ENCODE measurements at regions not wholly inside any gene's neighbourhood (a gene's known extent, or its start where the extent isn't known, plus 50 kb on each side); places are given as distances from the start of the nearest gene placed in this dataset.

GRCh38 chr18:51480407-51481261 is 283.2 kb upstream of the MEX3C start:
- TF ChIP-seq SIN3A (IDR thresholded peaks at IDR 0.05; ENCODE audit: borderline replicate concordance, insufficient read depth, low read length) (no peak), REST (IDR thresholded peaks at IDR 0.05; ENCODE audit: insufficient read depth in 1 of 2, low read depth in 2 of 2, low read length in 2 of 2) (no peak), POLR2AphosphoS5 (IDR thresholded peaks at IDR 0.05; ENCODE audit: low read depth, low read length) (no peak), TAF1 (IDR thresholded peaks at IDR 0.05; ENCODE audit: borderline replicate concordance, insufficient read depth, low read length) (no peak)

Data from PFSK-1 (cell line).